Effector CD4-positive, alpha-beta T cell (primary cell): ENCODE measurements at regions not wholly inside any gene's neighbourhood (a gene's known extent, or its start where the extent isn't known, plus 50 kb on each side); places are given as distances from the start of the nearest gene placed in this dataset.

Experiments used
- DNase-seq: peaks from one replicate; pipeline ENCODE4 v3.0.0-alpha.2; 2020

- peak; percentile 1 for DNase-seq
These were observed 663.0 kb downstream of the FOXD4L5 start for GRCh38 chr9:64622058-64622457.
